SH-SY5Y (cell line): ENCODE measurements at regions not wholly inside any gene's neighbourhood (a gene's known extent, or its start where the extent isn't known, plus 50 kb on each side); places are given as distances from the start of the nearest gene placed in this dataset.

Source experiments
- GATA2 ChIP-seq: IDR thresholded peaks from 2 replicates; pipeline ENCODE4 v1.6.1; 2011; ENCODE audit warnings: mild to moderate bottlenecking, low read depth, low read length
- GATA3 ChIP-seq: IDR thresholded peaks from 2 replicates; pipeline ENCODE4 v1.6.1; 2011; ENCODE audit warnings: low read depth, mild to moderate bottlenecking, low read length, moderate library complexity

- TF ChIP-seq GATA3: no peak
- TF ChIP-seq GATA2: no peak
Observed at GRCh38 chr4:151535366-151535765, 126.4 kb downstream of the FHIP1A start.
